ENCODE measurements at regions not wholly inside any gene's neighbourhood (a gene's known extent, or its start where the extent isn't known, plus 50 kb on each side); places are given as distances from the start of the nearest gene placed in this dataset.
"Not testable (repeated sequence)": the region's sequence is repeated elsewhere in the genome, so short reads cannot be mapped to it uniquely, and the experiment has no call there.

GRCh38 chr16:54879681-54880080 lies 51.0 kb upstream of the IRX5 start:
- DNase-seq: no peak

DNA sequence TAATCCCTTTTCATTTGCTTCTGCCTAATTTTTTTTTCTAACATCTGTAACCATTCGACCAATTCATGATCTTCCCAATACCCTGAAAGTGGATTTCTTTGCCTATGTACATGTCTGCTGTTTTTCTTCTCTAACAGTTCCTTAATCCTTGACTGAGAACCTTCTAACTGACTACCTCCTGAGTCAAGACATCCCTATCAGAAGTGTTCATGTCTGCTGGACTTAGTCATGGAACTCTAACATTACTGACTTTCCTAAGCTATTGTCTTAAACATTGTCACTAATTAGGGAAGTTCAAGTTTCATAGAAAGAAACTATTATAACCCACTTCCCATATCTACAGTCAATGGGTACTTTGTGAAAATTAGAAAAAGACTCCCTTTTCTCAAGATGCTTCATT lies 52.4 kb upstream of the IRX5 start:
- no peak for DNase-seq

GRCh38 chr16:54875443-54875842 lies 55.2 kb upstream of the IRX5 start:
- DNase-seq: no peak

DNA sequence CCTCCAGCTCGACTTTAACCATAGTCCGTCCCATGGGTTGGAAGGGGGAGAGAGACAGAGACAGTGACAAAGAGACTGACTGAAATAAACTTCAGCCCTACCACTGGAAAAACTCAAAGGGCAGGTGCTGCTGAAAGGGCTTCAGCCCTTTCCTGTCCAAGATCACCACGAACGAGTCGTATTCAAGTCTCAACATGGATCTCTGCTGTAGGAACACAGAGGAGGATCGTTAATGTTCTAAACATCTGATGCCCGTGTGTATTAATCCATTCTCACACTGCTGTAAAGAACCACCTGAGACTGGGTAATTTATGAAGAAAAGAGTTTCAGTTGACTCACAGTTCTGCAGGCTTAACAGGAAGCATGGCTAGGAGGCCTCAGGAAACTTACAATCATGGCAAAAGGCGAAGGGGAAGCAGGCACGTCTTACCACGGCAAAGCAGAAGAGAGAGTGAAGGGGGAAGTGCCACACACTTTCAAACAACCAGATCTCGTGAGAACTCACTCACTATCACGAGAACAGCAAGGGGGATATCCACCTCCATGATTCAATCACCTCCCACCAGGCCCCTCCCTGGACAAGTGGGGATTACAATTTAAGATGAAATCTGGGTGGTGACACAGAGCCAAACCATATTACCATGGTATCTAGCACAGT lies 56.8 kb upstream of the IRX5 start:
- DNase-seq: not testable (repeated sequence)

DNA sequence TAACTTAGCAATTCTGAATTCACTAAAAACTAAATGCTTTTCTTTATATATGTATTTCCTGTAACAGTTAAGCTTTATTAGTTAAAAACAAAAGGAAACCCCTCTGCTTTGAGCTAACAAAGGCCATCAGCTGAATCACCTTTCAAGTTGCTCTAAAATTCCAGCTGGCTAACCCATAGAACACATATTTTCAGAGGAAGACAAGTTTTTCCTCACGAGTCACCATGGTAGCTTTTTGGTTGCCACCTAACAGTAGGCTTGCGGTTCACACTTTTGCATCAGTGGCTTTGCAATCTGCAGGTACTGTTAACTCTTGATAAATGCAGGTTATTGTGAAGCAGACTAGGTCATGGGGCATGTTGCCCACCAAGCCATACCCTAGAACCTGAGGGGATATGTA lies 57.6 kb upstream of the IRX5 start:
- DNase-seq: no peak

DNA sequence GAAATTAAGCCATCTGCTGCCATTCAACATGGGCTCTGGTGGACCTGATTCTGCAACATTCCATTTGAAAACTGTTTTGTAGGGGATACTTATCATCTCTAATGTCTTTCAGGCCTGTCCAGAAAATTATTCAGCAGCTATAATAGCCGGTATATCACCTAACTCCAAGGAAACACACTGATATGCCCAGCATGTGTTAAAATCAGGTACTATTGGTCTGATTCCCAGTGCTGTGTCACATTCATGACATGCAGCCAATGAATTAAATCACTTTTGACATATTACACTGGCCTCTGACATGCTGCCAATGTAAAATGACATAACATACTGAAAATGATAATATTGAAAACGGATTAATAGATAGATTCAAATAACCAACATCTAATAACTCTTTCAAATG lies 60.5 kb upstream of the IRX5 start:
- DNase-seq: no peak

DNA sequence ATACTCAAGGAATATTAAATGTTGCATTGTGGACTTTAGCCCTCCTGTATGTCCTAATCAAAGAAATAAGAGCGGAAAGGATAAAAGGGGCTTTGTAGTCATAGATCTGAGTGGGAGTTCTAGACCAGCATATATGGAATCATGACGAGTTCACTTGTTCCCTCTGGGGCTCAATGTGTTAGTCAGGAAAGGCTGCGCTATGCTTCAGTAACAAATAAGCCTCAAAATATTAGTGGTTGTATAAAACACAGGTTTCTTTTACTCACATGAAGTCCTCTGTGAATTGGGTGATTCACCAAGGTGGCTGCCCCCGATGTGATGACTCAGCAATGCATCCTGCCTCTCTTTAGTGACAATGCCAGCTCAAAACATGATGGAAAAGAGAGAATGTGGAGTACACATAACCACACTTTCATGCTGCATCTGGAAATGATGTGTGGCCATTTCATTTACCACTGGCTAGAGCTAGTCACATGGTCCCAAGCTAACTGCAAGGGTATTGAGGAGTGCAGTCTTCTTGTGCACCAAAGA lies 63.3 kb upstream of the IRX5 start:
- no peak for DNase-seq

- DNase-seq: no peak
Observed at GRCh38 chr16:54862529-54862928, 68.1 kb upstream of the IRX5 start.

DNA sequence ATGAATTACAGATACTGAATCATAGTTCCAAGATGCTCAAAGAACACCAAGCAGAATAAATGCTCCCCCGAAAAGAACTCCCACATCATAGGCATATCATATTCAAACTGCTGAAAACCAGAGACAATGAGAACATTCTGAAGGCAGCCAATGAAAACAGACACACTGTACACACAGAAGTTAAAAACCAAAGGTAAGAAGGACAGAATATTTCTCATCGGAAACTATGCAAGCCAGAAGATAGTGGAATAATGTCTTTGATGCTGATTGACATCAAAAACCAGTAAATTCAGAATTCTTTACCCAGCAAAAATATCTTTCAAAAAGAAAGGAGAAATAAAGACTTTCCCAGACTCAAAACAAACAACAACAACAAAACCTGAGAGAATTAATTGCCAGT lies 73.8 kb upstream of the IRX5 start:
- no peak for DNase-seq

DNA sequence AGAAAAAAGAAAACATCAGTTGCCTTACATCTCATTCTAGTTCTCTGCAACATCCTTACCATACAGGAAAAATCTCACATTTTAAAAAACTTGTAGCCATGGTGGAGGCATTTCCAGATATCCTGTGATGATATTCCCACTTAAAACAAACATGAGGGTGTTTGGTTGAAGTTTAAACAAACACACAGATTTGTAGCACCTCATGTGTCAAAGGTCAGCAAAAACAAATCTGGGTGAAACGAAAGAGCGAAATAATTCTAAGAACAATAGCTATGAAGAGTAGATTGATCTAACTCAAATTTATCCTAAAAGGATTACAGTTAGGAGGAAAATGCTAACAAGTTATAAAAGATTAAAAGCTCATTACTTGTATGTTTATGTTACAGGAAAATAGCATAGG lies 83.1 kb upstream of the IRX5 start:
- no peak for DNase-seq

GRCh38 chr16:54847207-54847606 lies 83.5 kb upstream of the IRX5 start:
- DNase-seq: no peak

- DNase-seq: no peak
Observed at GRCh38 chr16:54846766-54847165, 83.9 kb upstream of the IRX5 start.

DNA sequence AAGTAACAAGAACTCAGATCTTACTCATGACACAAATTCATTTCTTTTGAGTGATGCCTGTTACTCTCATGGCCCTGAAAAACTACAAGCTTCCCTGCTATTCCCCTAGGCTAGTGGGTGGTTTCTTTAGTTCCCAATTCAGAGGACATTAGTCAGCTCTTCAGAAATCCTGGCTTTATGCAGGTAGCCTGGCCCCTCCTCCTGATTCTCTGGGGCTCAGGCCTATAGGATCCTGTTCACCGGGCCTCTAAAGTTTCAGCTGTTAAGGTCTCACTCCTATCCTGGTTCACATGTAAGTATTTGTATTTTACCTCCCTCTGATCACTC lies 87.3 kb upstream of the IRX5 start:
- no peak for DNase-seq

GRCh38 chr16:54842743-54843423 lies 87.8 kb upstream of the IRX5 start:
- no peak for DNase-seq

GRCh38 chr16:54829691-54830090 lies 101.0 kb upstream of the IRX5 start:
- no peak for DNase-seq

GRCh38 chr16:54822892-54823291 lies 107.8 kb upstream of the IRX5 start:
- no peak for DNase-seq

- no peak for DNase-seq
Observed at GRCh38 chr16:54822492-54822891, 108.2 kb upstream of the IRX5 start.

DNA sequence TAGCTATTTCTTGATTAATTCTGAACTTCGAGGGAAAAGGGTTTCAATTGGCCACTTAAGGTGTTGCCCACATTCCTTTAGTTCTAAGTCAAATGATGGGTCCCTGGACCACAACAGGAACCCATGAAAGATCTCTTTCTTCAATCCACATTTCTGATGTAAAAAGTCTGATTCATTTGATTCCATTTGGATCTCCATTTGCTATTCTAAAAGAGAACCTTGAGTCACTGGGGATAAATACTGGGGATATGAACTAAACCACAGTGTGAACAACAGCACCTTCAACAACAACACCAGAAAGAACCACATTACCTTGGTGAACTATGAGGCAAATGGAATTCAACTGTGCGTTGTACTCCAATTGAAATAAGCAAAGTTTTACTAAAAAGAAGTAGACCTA lies 108.9 kb upstream of the IRX5 start:
- no peak for DNase-seq

DNA sequence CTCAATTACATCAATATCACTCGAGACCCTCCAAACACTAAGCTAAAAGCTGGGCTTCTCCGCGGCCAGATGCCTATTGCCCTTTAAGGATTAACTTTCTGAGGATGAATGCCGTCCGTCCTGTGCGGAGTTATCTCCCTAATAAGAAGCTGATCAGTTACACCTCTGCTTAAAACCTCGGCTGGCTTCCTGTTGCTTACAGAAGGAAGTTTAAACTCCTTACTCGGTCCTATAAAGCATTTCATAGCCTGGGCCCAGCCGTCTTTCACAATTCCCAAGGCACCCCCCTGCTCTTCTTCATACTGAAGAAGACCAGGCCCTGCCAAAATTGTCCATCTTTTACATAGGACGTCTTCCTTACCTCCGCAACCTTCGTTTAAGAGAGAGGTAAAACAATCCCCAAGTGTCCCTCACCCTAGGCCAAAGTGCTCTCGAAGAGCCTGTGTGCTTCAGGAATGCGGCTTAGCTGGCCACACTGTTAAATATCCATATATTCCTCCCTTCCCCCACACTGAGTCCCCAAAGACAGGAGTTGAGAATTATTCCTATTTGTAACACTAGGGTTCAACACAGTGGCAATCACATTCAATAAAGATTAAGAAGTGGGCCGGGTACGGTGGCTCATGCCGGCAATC lies 112.6 kb upstream of the IRX5 start:
- DNase-seq: no peak

DNA sequence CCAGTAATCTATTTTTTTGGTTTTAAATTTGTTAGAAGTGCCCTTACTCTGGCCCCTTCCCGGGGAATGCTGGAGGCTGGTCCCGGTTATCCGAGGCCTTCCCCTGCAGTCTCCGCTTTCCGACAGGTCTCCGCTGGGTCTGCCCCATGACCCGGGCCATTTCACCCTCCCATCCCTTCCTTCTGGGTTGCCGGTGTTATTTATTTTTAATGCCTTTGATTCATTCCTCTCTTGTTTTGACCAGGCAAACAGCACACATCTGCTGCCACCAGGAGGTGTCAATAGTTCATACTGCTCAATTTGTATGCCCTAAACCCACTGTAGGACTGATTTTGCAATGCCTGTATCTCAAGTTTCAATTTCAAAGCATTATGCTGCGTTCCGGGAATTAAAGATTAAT lies 113.2 kb upstream of the IRX5 start:
- DNase-seq: no peak

DNA sequence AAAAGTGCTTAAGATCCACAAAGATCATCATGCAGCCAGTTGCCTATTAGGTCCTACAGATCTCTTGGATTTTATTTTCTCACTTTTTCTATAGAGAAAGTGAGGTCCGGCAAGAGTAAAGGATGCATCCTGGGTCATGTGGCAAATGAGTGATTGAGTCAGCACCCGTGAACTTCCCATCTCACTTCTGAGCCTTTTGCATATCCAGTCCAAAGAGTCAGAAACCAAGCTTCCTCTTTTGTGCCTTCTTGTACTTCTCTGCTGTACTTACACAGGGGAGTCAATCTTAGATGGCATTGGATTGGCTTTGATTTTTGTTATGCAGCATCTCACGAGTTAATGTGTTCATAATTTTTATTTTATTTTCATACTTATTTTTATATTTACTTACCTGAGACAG lies 114.2 kb upstream of the IRX5 start:
- peak; percentile 21 to 37 (median 28) for DNase-seq

DNA sequence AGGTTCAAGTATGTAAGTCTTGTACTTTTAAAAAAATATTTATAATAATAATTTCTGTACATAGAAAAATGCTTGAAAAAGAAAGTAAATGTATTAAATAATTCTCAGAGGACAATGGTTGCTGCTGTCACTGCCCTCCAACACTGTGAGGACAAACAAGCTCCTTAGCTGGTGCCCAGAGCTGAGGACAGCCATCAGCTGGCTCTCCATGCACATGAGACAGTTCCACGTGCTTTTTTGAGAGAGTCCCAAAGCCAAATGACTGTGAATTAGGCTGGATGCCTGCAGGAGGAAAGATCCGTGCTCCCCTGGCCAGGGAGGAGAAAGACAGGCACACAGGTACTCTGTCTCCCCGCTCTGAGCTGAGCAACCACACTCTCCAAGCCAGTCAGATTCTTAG lies 115.5 kb upstream of the IRX5 start:
- DNase-seq: no peak

GRCh38 chr16:54813778-54814177 lies 116.9 kb upstream of the IRX5 start:
- DNase-seq: no peak

- DNase-seq: no peak
Observed at GRCh38 chr16:54812229-54812628, 118.4 kb upstream of the IRX5 start.

- DNase-seq: no peak
Observed at GRCh38 chr16:54808890-54809289, 121.8 kb upstream of the IRX5 start.

Measured in suppressor macrophage treated with lipopolysaccharide for 1 hour (primary cell).